ENCODE measurements at regions not wholly inside any gene's neighbourhood (a gene's known extent, or its start where the extent isn't known, plus 50 kb on each side); places are given as distances from the start of the nearest gene placed in this dataset.
"Not testable (repeated sequence)": the region's sequence is repeated elsewhere in the genome, so short reads cannot be mapped to it uniquely, and the experiment has no call there.

GRCh38 chr2:241959751-241960269 lies 90.3 kb downstream of the RTP5 start:
- DNase-seq = no peak

GRCh38 chr2:241961454-241961853 lies 91.9 kb downstream of the RTP5 start:
- no peak for DNase-seq

GRCh38 chr2:241964133-241964532 lies 94.6 kb downstream of the RTP5 start:
- no peak for DNase-seq

- DNase-seq = peak; percentile 43
Observed at GRCh38 chr2:241965931-241966412, 96.4 kb downstream of the RTP5 start.

- no peak for DNase-seq
Observed at GRCh38 chr2:241966647-241967466, 97.3 kb downstream of the RTP5 start.

- DNase-seq = no peak
Observed at GRCh38 chr2:241967467-241968144, 98.1 kb downstream of the RTP5 start.

GRCh38 chr2:241968417-241968816 lies 98.9 kb downstream of the RTP5 start:
- no peak for DNase-seq

- DNase-seq = not testable (repeated sequence)
Observed at GRCh38 chr2:241969182-241969581, 99.7 kb downstream of the RTP5 start.

GRCh38 chr2:241970716-241971115 lies 101.2 kb downstream of the RTP5 start:
- DNase-seq = no peak

- DNase-seq = no peak
Observed at GRCh38 chr2:241974096-241974495, 104.6 kb downstream of the RTP5 start.

GRCh38 chr2:241974851-241975592 lies 105.5 kb downstream of the RTP5 start:
- DNase-seq = no peak

- no peak for DNase-seq
Observed at GRCh38 chr2:241975593-241976284, 106.2 kb downstream of the RTP5 start.

- DNase-seq = no peak
Observed at GRCh38 chr2:241976296-241976695, 106.8 kb downstream of the RTP5 start.

- no peak for DNase-seq
Observed at GRCh38 chr2:241977557-241978300, 108.2 kb downstream of the RTP5 start.

GRCh38 chr2:241978670-241979069 lies 109.1 kb downstream of the RTP5 start:
- no peak for DNase-seq

- no peak for DNase-seq
Observed at GRCh38 chr2:241980193-241980592, 110.7 kb downstream of the RTP5 start.

- no peak for DNase-seq
Observed at GRCh38 chr2:241981076-241981700, 111.7 kb downstream of the RTP5 start.

- no peak for DNase-seq
Observed at GRCh38 chr2:241982706-241983570, 113.4 kb downstream of the RTP5 start.

- no peak for DNase-seq
Observed at GRCh38 chr2:241983571-241984270, 114.2 kb downstream of the RTP5 start.

GRCh38 chr2:241984271-241984655 lies 114.7 kb downstream of the RTP5 start:
- no peak for DNase-seq

Measured in CD4-positive, alpha-beta T cell treated with Interleukin-10 for 1 hour (primary cell).